SK-N-SH (cell line): ENCODE measurements at regions not wholly inside any gene's neighbourhood (a gene's known extent, or its start where the extent isn't known, plus 50 kb on each side); places are given as distances from the start of the nearest gene placed in this dataset.

Source experiments
- EP300 ChIP-seq, 2 experiments: IDR thresholded peaks; 2 replicates each; pipeline versions ENCODE4 v1.4.0 to v1.6.1; 2012; ENCODE audit warnings: borderline replicate concordance in 1 of 2, low read depth in 1 of 2, low read length in 1 of 2
- MAX ChIP-seq: IDR thresholded peaks from 2 replicates; pipeline ENCODE4 v1.4.0; 2012; ENCODE audit warnings: low read depth
- POLR2AphosphoS5 ChIP-seq: IDR thresholded peaks from 2 replicates; pipeline ENCODE4 v1.6.1; 2012; ENCODE audit warnings: low read depth, low read length
- RAD21 ChIP-seq: IDR thresholded peaks from 2 replicates; pipeline ENCODE4 v1.6.1; 2012; ENCODE audit warnings: mild to moderate bottlenecking, low read length
- RCOR1 ChIP-seq: fragments of 150-350 bp; IDR thresholded peaks from 2 replicates; pipeline ENCODE4 v1.6.1; 2017; ENCODE audit warnings: antibody characterized with exemption, low read length
- YY1 ChIP-seq: IDR thresholded peaks from 2 replicates; pipeline ENCODE4 v1.4.0; 2012; ENCODE audit warnings: low read depth, mild to moderate bottlenecking
- TF ChIP-seq, protein P1 (sequence below): IDR thresholded peaks from 2 replicates; pipeline ENCODE4 v1.6.1; 2012; ENCODE audit warnings: mild to moderate bottlenecking, low read depth, low read length, moderate library complexity
- TF ChIP-seq, protein P2 (sequence below): fragments of 200-600 bp; sonication (generic); IDR thresholded peaks from 2 replicates; pipeline ENCODE4 v1.6.1; 2017; ENCODE audit warnings: antibody characterized with exemption, mild to moderate bottlenecking, moderate library complexity
- TF ChIP-seq, protein P3 (sequence below): IDR thresholded peaks from 2 replicates; pipeline ENCODE4 v1.4.0; 2012; ENCODE audit warnings: low read depth, borderline replicate concordance

GRCh38 chr16:64085296-64085695, 1036.6 kb downstream of the CDH11 start:
- TF ChIP-seq EP300 (IDR thresholded peaks at IDR 0.05; ENCODE audit: borderline replicate concordance in 1 of 2, low read depth in 1 of 2, low read length in 1 of 2) (no peak), YY1 (no peak), MAX (no peak), RCOR1 (no peak), RAD21 (no peak), POLR2AphosphoS5 (no peak)
- TF ChIP-seq, protein P1, sequence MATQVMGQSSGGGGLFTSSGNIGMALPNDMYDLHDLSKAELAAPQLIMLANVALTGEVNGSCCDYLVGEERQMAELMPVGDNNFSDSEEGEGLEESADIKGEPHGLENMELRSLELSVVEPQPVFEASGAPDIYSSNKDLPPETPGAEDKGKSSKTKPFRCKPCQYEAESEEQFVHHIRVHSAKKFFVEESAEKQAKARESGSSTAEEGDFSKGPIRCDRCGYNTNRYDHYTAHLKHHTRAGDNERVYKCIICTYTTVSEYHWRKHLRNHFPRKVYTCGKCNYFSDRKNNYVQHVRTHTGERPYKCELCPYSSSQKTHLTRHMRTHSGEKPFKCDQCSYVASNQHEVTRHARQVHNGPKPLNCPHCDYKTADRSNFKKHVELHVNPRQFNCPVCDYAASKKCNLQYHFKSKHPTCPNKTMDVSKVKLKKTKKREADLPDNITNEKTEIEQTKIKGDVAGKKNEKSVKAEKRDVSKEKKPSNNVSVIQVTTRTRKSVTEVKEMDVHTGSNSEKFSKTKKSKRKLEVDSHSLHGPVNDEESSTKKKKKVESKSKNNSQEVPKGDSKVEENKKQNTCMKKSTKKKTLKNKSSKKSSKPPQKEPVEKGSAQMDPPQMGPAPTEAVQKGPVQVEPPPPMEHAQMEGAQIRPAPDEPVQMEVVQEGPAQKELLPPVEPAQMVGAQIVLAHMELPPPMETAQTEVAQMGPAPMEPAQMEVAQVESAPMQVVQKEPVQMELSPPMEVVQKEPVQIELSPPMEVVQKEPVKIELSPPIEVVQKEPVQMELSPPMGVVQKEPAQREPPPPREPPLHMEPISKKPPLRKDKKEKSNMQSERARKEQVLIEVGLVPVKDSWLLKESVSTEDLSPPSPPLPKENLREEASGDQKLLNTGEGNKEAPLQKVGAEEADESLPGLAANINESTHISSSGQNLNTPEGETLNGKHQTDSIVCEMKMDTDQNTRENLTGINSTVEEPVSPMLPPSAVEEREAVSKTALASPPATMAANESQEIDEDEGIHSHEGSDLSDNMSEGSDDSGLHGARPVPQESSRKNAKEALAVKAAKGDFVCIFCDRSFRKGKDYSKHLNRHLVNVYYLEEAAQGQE: no peak
- TF ChIP-seq, protein P2, sequence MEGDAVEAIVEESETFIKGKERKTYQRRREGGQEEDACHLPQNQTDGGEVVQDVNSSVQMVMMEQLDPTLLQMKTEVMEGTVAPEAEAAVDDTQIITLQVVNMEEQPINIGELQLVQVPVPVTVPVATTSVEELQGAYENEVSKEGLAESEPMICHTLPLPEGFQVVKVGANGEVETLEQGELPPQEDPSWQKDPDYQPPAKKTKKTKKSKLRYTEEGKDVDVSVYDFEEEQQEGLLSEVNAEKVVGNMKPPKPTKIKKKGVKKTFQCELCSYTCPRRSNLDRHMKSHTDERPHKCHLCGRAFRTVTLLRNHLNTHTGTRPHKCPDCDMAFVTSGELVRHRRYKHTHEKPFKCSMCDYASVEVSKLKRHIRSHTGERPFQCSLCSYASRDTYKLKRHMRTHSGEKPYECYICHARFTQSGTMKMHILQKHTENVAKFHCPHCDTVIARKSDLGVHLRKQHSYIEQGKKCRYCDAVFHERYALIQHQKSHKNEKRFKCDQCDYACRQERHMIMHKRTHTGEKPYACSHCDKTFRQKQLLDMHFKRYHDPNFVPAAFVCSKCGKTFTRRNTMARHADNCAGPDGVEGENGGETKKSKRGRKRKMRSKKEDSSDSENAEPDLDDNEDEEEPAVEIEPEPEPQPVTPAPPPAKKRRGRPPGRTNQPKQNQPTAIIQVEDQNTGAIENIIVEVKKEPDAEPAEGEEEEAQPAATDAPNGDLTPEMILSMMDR: no peak
- TF ChIP-seq, protein P3, sequence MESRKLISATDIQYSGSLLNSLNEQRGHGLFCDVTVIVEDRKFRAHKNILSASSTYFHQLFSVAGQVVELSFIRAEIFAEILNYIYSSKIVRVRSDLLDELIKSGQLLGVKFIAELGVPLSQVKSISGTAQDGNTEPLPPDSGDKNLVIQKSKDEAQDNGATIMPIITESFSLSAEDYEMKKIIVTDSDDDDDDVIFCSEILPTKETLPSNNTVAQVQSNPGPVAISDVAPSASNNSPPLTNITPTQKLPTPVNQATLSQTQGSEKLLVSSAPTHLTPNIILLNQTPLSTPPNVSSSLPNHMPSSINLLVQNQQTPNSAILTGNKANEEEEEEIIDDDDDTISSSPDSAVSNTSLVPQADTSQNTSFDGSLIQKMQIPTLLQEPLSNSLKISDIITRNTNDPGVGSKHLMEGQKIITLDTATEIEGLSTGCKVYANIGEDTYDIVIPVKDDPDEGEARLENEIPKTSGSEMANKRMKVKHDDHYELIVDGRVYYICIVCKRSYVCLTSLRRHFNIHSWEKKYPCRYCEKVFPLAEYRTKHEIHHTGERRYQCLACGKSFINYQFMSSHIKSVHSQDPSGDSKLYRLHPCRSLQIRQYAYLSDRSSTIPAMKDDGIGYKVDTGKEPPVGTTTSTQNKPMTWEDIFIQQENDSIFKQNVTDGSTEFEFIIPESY: no peak
